Keratinocyte (primary cell): ENCODE measurements at regions not wholly inside any gene's neighbourhood (a gene's known extent, or its start where the extent isn't known, plus 50 kb on each side); places are given as distances from the start of the nearest gene placed in this dataset.

ENCODE experiments used
- DNase-seq: peaks from one replicate; pipeline ENCODE4 v3.0.0-alpha.2; 2011; ENCODE audit warnings: low read depth, missing footprints, low spot score
- FAIRE-seq: peaks from 2 replicates; lab custom pipeline; 2011; peaks lifted over from hg19 to GRCh38; lab: Jason Lieb, UNC
- H2AFZ ChIP-seq: 2 replicates; pipeline ENCODE4 v1.6.0; 2012; ENCODE audit warnings: low read length, control low read depth, inconsistent platforms; ENCODE audit not compliant: control insufficient read depth
- H3K27ac ChIP-seq: 2 replicates; pipeline ENCODE4 v1.5.1; 2011; ENCODE audit warnings: low read length; ENCODE audit not compliant: control insufficient read depth, insufficient read depth
- H3K27me3 ChIP-seq: 3 replicates; pipeline ENCODE4 v1.6.0; 2011; ENCODE audit warnings: low read length; ENCODE audit not compliant: control insufficient read depth, insufficient read depth; ENCODE audit errors: extremely low read depth
- H3K36me3 ChIP-seq, 2 experiments: 2 replicates in 1 of 2; 3 replicates in 1 of 2; pipeline ENCODE4 v1.5.1; 2011; ENCODE audit warnings: low read length in 2 of 2, mild to moderate bottlenecking in 1 of 2; ENCODE audit not compliant: control insufficient read depth in 2 of 2, insufficient read depth in 2 of 2; ENCODE audit errors: extremely low read depth in 1 of 2
- H3K4me1 ChIP-seq: 3 replicates; pipeline ENCODE4 v1.5.1; 2011; ENCODE audit warnings: low read length; ENCODE audit not compliant: control insufficient read depth, insufficient read depth; ENCODE audit errors: extremely low read depth
- H3K4me2 ChIP-seq: 3 replicates; pipeline ENCODE4 v1.6.0; 2011; ENCODE audit warnings: low read depth, low read length; ENCODE audit not compliant: control insufficient read depth, insufficient read depth; ENCODE audit errors: extremely low read depth
- H3K4me3 ChIP-seq, 3 experiments: fragments of 200-600 bp in 1 of 3; sonication (generic) in 1 of 3; 2 replicates in 2 of 3; 3 replicates in 1 of 3; pipeline ENCODE4 v1.5.1; 2011 to 2016; ENCODE audit warnings: low read length in 3 of 3, mild to moderate bottlenecking in 3 of 3, control low read depth in 2 of 3, inconsistent platforms in 1 of 3, low read depth in 1 of 3, mixed read lengths in 1 of 3, mixed run types in 1 of 3, moderate library complexity in 1 of 3; ENCODE audit not compliant: control insufficient read depth in 2 of 3, insufficient read depth in 2 of 3; ENCODE audit errors: extremely low read depth in 1 of 3
- H3K79me2 ChIP-seq: 2 replicates; pipeline ENCODE4 v1.6.0; 2012; ENCODE audit warnings: low read length; ENCODE audit not compliant: control insufficient read depth, insufficient read depth
- H3K9ac ChIP-seq: 3 replicates; pipeline ENCODE4 v1.6.0; 2011; ENCODE audit warnings: low read length; ENCODE audit not compliant: control insufficient read depth, insufficient read depth; ENCODE audit errors: extremely low read depth
- H3K9me1 ChIP-seq: 3 replicates; pipeline ENCODE4 v1.6.0; 2011; ENCODE audit warnings: low read length; ENCODE audit not compliant: control insufficient read depth, insufficient read depth; ENCODE audit errors: extremely low read depth
- H3K9me3 ChIP-seq: 2 replicates; pipeline ENCODE4 v1.5.1; 2012; ENCODE audit warnings: low read depth, low read length; ENCODE audit not compliant: control insufficient read depth
- H4K20me1 ChIP-seq: 3 replicates; pipeline ENCODE4 v1.6.0; 2011; ENCODE audit warnings: low read length; ENCODE audit not compliant: control insufficient read depth, insufficient read depth; ENCODE audit errors: extremely low read depth
- CTCF ChIP-seq, 3 experiments: IDR thresholded peaks in 1 of 3; conservative IDR thresholded peaks in 1 of 3; optimal IDR thresholded peaks in 1 of 3; 2 replicates in 2 of 3; 3 replicates in 1 of 3; pipeline versions ENCODE3 to v1.5.1; 2011; ENCODE audit warnings: low read length in 3 of 3, mild to moderate bottlenecking in 3 of 3, moderate library complexity in 2 of 3, control low read depth in 1 of 3, inconsistent platforms in 1 of 3; ENCODE audit not compliant: insufficient read depth in 2 of 3; ENCODE audit errors: extremely low read depth in 1 of 3
- EZH2 ChIP-seq: IDR thresholded peaks from one replicate; pipeline ENCODE4 v1.6.1; 2012; ENCODE audit warnings: inconsistent platforms, mild to moderate bottlenecking, low read length, moderate library complexity
- dilution Hi-C: fragments of 300-500 bp; cut with MboI; formaldehyde crosslinking; loops from one replicate; pipeline ENCODE4 v1.7.0; 2020; ENCODE audit warnings: low sequenced_read_pairs; ENCODE audit not compliant: extremely low pct_ligation_motif_present

GRCh38 chr12:25417071-25417470 is 136.0 kb downstream of the LMNTD1 start:
- Histone ChIP-seq H3K4me3 (no peak overlapping the region), H3K9me1 (no peaks in the 10 kb centered on the region), H4K20me1 (no peaks in the 10 kb centered on the region), H3K27me3 (no peaks in the 10 kb centered on the region), H3K79me2 (no peaks in the 10 kb centered on the region), H3K9me3 (no peaks in the 10 kb centered on the region), H3K4me2 (no peak overlapping the region), H3K27ac (no peak overlapping the region), H3K9ac (no peak overlapping the region), H3K36me3 (no peaks in the 10 kb centered on the region), H3K4me1 (peaks cover 3% of the 10 kb centered on the region), H2AFZ (no peak overlapping the region)
- DNase-seq (no peak), FAIRE-seq (no peak)
- dilution Hi-C loops: no loop called here
- TF ChIP-seq CTCF (optimal IDR thresholded peaks at IDR 0.05 in 1 of 3, IDR thresholded peaks at IDR 0.05 in 1 of 3, conservative IDR thresholded peaks at IDR 0.05 in 1 of 3; ENCODE audit: extremely low read depth in 1 of 3, insufficient read depth in 2 of 3, low read length in 3 of 3) (no peak), EZH2 (no peak)

GRCh38 chr12:25416516-25416915 is 136.6 kb downstream of the LMNTD1 start:
- no peak for FAIRE-seq

More at GRCh38 chr12:25416516-25416915, 136.6 kb downstream of the LMNTD1 start:
- Histone ChIP-seq H3K4me3 (no peak overlapping the region), H3K36me3 (no peaks in the 10 kb centered on the region), H3K27me3 (no peaks in the 10 kb centered on the region), H4K20me1 (no peaks in the 10 kb centered on the region), H3K4me1 (peaks cover under 1% of the 10 kb centered on the region), H3K4me2 (no peak overlapping the region), H3K79me2 (no peaks in the 10 kb centered on the region), H3K9me3 (no peaks in the 10 kb centered on the region), H3K27ac (no peak overlapping the region), H3K9ac (no peak overlapping the region), H3K9me1 (no peaks in the 10 kb centered on the region), H2AFZ (no peak overlapping the region)
- dilution Hi-C loops: no loop called here
- TF ChIP-seq CTCF (optimal IDR thresholded peaks at IDR 0.05 in 1 of 3, IDR thresholded peaks at IDR 0.05 in 1 of 3, conservative IDR thresholded peaks at IDR 0.05 in 1 of 3; ENCODE audit: extremely low read depth in 1 of 3, insufficient read depth in 2 of 3, low read length in 3 of 3) (no peak), EZH2 (no peak)
- DNase-seq: no peak
